Panc1 (cell line): ENCODE measurements at regions not wholly inside any gene's neighbourhood (a gene's known extent, or its start where the extent isn't known, plus 50 kb on each side); places are given as distances from the start of the nearest gene placed in this dataset.

Experiments
- ATAC-seq: fragments of 200-7000 bp; cut with Tn5 transposase; 2 replicates; pipeline ENCODE4 v1.9.1; 2020; ENCODE audit warnings: mild to moderate bottlenecking, moderate library complexity
- BruUV-seq: library from RNA; stranded (reverse); fragments of 400-500 nt; replicated peaks from 2 replicates; lab custom pipeline; 2021; lab: Mats Ljungman, UMichigan
- CTCF ChIA-PET: fragments of 300-600 bp; sonication (Branson Sonifier 250); formaldehyde crosslinking; loops from one replicate; lab custom pipeline; 2022; ENCODE audit warnings: antibody characterized with exemption; lab: Charles Lee
- POLR2A ChIA-PET: fragments of 300-600 bp; sonication (Branson Sonifier 250); formaldehyde crosslinking; loops from one replicate; lab custom pipeline; 2022; ENCODE audit warnings: antibody characterized with exemption; lab: Charles Lee
- DNase-seq: peaks from one replicate; pipeline ENCODE4 v3.0.0-alpha.2; 2010; ENCODE audit warnings: low read depth, low spot score
- H3K27ac ChIP-seq: 2 replicates; pipeline ENCODE4 v1.5.1; 2011; ENCODE audit warnings: mild to moderate bottlenecking, low read length, inconsistent platforms
- H3K27me3 ChIP-seq: fragments of 200-500 bp; sonication (Bioruptor generic); 2 replicates; pipeline ENCODE4 v1.6.0; 2014; ENCODE audit warnings: low read length, inconsistent platforms; ENCODE audit not compliant: control insufficient read depth, insufficient read depth
- H3K36me3 ChIP-seq: fragments of 200-500 bp; sonication (Bioruptor generic); 2 replicates; pipeline ENCODE4 v1.5.1; 2014; ENCODE audit warnings: inconsistent platforms, mild to moderate bottlenecking, low read length, moderate library complexity; ENCODE audit not compliant: control insufficient read depth, insufficient read depth
- H3K4me1 ChIP-seq: 2 replicates; pipeline ENCODE4 v1.5.1; 2011; ENCODE audit warnings: inconsistent platforms, mild to moderate bottlenecking, low read length, moderate library complexity; ENCODE audit not compliant: control insufficient read depth, insufficient read depth
- H3K4me3 ChIP-seq, 2 experiments: 2 replicates each; pipeline ENCODE4 v1.5.1; 2011 to 2012; ENCODE audit warnings: low read depth in 2 of 2, low read length in 2 of 2, mild to moderate bottlenecking in 2 of 2, inconsistent platforms in 1 of 2, moderate library complexity in 1 of 2
- H3K9me3 ChIP-seq: fragments of 200-500 bp; sonication (Bioruptor generic); 2 replicates; pipeline ENCODE4 v1.5.1; 2014; ENCODE audit warnings: low read depth, mild to moderate bottlenecking, inconsistent platforms, low read length, moderate library complexity; ENCODE audit not compliant: control insufficient read depth, insufficient read depth
- CTCF ChIP-seq: fragments of 450-650 bp; IDR thresholded peaks from 2 replicates; pipeline ENCODE4 v1.5.1; 2017; ENCODE audit warnings: mild to moderate bottlenecking
- POLR2AphosphoS5 ChIP-seq: IDR thresholded peaks from 2 replicates; pipeline ENCODE4 v1.6.1; 2012; ENCODE audit warnings: mild to moderate bottlenecking, low read depth, low read length, moderate library complexity
- REST ChIP-seq, 2 experiments: IDR thresholded peaks; 2 replicates each; pipeline ENCODE4 v1.6.1; 2011 to 2012; ENCODE audit warnings: low read depth in 2 of 2, control low read depth in 1 of 2, low read length in 1 of 2, mild to moderate bottlenecking in 1 of 2, moderate library complexity in 1 of 2; ENCODE audit not compliant: insufficient read depth in 1 of 2
- SIN3A ChIP-seq: IDR thresholded peaks from 2 replicates; pipeline ENCODE4 v1.6.1; 2012; ENCODE audit warnings: low read depth, mild to moderate bottlenecking, low read length, moderate library complexity, borderline replicate concordance; ENCODE audit not compliant: insufficient read depth
- TCF7L2 ChIP-seq: IDR thresholded peaks from 2 replicates; pipeline ENCODE4 v1.6.1; 2011; ENCODE audit warnings: mild to moderate bottlenecking, low read depth, low read length, inconsistent platforms
- in situ Hi-C: cut with HindIII; loops from 2 replicates; pipeline ENCODE4 v1.10.0; 2016; ENCODE audit warnings: low sequenced_read_pairs, low pct_unique_long_range_greater_than_20kb
- intact Hi-C: fragments of 100-400 bp; cut with micrococcal nuclease; formaldehyde crosslinking; loops from one replicate; pipeline ENCODE4 v1.10.0; 2022; ENCODE audit not compliant: unreplicated experiment

GRCh38 chr11:45052361-45052760 lies 94.1 kb upstream of the PRDM11 start:
- no peak overlapping the region for H3K27ac ChIP-seq
- TF ChIP-seq POLR2AphosphoS5: no peak
- TF ChIP-seq SIN3A: no peak
- no peak for TF ChIP-seq TCF7L2
- no peak for TF ChIP-seq REST (IDR thresholded peaks at IDR 0.05; ENCODE audit: insufficient read depth in 1 of 2, low read depth in 2 of 2, low read length in 1 of 2)
- no peak for TF ChIP-seq CTCF
- no peak for ATAC-seq
- BruUV-seq: no TSS peak
- ChIA-PET CTCF (no interaction called here), POLR2A (no interaction called here)
- no peaks in the 10 kb centered on the region for H3K27me3 ChIP-seq
- H3K4me3 ChIP-seq: no peak overlapping the region
- H3K9me3 ChIP-seq: no peaks in the 10 kb centered on the region
- H3K36me3 ChIP-seq: no peaks in the 10 kb centered on the region
- intact Hi-C loops (no loop called here), in situ Hi-C loops (no loop called here)
- no peaks in the 10 kb centered on the region for H3K4me1 ChIP-seq
- no peak for DNase-seq

GRCh38 chr11:45053736-45054446 lies 92.5 kb upstream of the PRDM11 start:
- H3K27ac ChIP-seq: no peak overlapping the region
- ATAC-seq (no peak), DNase-seq (no peak)
- CTCF ChIA-PET: no interaction called here
- intact Hi-C loops: no loop called here
- BruUV-seq: no TSS peak
- TF ChIP-seq CTCF (no peak), TCF7L2 (no peak), POLR2AphosphoS5 (no peak), SIN3A (no peak), REST (IDR thresholded peaks at IDR 0.05; ENCODE audit: insufficient read depth in 1 of 2, low read depth in 2 of 2, low read length in 1 of 2) (no peak)
- H3K4me3 ChIP-seq: no peak overlapping the region
- no peaks in the 10 kb centered on the region for H3K9me3 ChIP-seq
- in situ Hi-C loops: no loop called here
- H3K36me3 ChIP-seq: no peaks in the 10 kb centered on the region
- no peaks in the 10 kb centered on the region for H3K4me1 ChIP-seq
- POLR2A ChIA-PET: no interaction called here
- H3K27me3 ChIP-seq: no peaks in the 10 kb centered on the region
